ENCODE measurements at regions not wholly inside any gene's neighbourhood (a gene's known extent, or its start where the extent isn't known, plus 50 kb on each side); places are given as distances from the start of the nearest gene placed in this dataset.

DNA sequence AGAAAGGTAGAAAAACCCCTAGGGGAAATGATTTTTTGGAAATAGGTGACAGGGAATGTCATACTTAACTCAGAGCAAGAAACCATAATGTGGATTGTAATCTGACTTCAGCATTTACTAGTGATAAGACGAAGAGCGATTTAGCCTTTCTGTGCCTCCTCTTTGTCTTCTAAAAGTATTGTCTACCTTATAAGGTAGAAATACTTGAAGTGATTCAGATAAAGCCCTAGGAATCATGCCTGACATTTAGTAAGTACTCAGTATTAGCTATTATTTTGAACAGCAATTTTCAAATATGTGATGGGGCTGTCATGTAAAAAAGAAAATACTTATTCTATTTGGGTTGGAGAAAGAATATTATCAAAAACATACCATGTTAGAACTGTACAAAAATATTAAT, 525.9 kb upstream of the EYS start:
- Histone ChIP-seq H3K9ac (no peak overlapping the region), H3K36me3 (no peaks in the 10 kb centered on the region), H3K4me1 (no peaks in the 10 kb centered on the region), H3K27me3 (no peaks in the 10 kb centered on the region), H3K4me3 (no peak overlapping the region), H3K9me3 (replicated peaks in 1 of 11) (no peaks in the 10 kb centered on the region), H3K4me2 (no peak overlapping the region), H4K20me1 (no peaks in the 10 kb centered on the region), H3K27ac (no peak overlapping the region)
- TF ChIP-seq Cebpa-rat (IDR thresholded peaks at IDR 0.05), result no peak

DNA sequence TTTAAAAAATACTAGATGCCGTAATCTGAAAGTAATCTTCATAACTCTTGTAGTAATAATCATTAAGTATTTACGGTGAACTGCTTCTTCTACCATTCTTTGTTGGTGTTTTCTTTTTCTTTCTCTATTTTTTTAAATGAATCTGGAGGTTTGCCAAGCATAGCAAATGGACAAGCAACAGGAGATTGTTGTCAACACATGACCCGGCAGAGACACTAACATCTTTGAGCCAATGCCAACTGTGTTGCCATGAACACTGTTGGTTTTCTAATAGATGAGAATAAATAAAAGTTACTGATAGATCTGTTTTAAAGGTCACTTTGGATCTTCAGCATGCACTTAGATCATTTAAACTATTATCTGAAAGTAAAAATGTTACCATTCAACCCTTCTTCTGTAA, 523.6 kb upstream of the EYS start:
- Histone ChIP-seq H3K9ac (no peak overlapping the region), H3K9me3 (replicated peaks in 1 of 11) (no peaks in the 10 kb centered on the region), H3K36me3 (no peaks in the 10 kb centered on the region), H4K20me1 (no peaks in the 10 kb centered on the region), H3K4me3 (no peak overlapping the region), H3K4me2 (no peak overlapping the region), H3K4me1 (no peaks in the 10 kb centered on the region), H3K27ac (no peak overlapping the region), H3K27me3 (no peaks in the 10 kb centered on the region)
- TF ChIP-seq Cebpa-rat (IDR thresholded peaks at IDR 0.05), result no peak

DNA sequence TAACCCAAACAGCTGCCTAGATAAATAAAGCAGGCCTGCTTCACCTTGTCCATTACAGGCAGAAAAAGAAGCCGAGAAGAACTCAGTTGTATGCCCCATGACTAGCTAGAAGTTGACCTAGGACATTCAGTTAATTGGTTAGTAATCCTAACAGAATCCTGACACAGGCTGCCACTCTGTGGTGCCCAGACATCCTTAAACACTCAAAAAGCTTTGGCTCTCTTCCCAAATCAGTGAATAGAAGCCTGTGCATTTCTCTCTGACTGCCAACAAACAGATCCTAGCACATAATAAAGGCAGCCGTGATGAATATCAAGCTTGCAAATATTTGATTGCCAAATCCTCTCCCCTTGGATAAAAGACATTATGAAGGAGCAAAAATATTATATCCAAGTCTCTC, 519.1 kb upstream of the EYS start:
- Histone ChIP-seq H3K4me2 (no peak overlapping the region), H3K9me3 (replicated peaks in 1 of 11) (no peaks in the 10 kb centered on the region), H3K27ac (no peak overlapping the region), H3K4me1 (no peaks in the 10 kb centered on the region), H3K9ac (no peak overlapping the region), H3K36me3 (no peaks in the 10 kb centered on the region), H3K27me3 (no peaks in the 10 kb centered on the region), H4K20me1 (no peaks in the 10 kb centered on the region), H3K4me3 (no peak overlapping the region)
- no peak for TF ChIP-seq Cebpa-rat (IDR thresholded peaks at IDR 0.05)

DNA sequence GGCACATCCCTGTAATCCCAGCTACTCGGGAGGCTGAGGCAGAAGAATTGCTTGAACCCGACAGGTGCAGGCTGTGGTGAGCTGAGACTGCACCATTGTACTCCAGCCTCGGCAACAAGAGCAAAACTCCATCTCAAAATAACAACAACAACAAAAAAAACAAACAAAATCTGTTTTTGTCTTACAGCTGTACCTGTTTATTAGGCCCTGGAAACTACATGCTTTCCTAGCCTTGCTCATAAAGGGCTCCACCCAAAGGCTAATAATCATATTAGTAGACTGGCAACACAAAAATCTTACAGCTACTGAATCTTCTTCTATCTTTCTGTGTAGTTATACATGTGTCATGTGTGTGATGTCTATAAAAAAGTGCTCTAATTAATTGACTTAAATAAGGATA, 503.9 kb upstream of the EYS start:
- no peaks in the 10 kb centered on the region for H4K20me1 ChIP-seq
- no peak overlapping the region for H3K27ac ChIP-seq
- no peaks in the 10 kb centered on the region for H3K27me3 ChIP-seq
- H3K4me2 ChIP-seq, result no peak overlapping the region
- H3K9ac ChIP-seq, result no peak overlapping the region
- no peak for TF ChIP-seq Cebpa-rat (IDR thresholded peaks at IDR 0.05)
- H3K4me1 ChIP-seq, result no peaks in the 10 kb centered on the region
- no peaks in the 10 kb centered on the region for H3K36me3 ChIP-seq
- H3K4me3 ChIP-seq, result no peak overlapping the region
- peaks cover 42 to 69% (median 53%) of the 10 kb centered on the region in 11 experiments for H3K9me3 ChIP-seq (replicated peaks in 1 of 11)

DNA sequence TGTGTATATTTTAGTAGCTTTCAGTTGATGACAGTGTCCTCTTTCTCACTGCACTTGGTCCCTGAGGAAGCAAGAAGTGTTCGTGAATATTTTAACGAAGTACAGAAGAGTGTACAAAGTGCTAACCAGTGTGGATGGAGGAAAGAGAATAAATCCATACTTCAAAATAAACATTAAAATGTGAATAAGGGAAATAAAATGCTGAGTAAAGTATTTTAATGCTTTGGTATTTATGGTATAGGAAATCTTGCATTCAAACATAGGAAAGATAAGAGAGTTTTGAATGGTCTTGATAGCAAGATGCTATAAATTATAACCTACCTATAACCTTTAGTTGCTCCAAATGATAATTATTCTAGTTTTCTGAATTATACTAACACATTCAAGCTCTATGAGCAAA, 493.4 kb upstream of the EYS start:
- Histone ChIP-seq H3K9ac (no peak overlapping the region), H3K27ac (no peak overlapping the region), H3K27me3 (no peaks in the 10 kb centered on the region), H3K36me3 (no peaks in the 10 kb centered on the region), H3K4me3 (no peak overlapping the region), H3K9me3 (replicated peaks in 1 of 11) (peaks cover 8 to 16% (median 12%) of the 10 kb centered on the region in 11 experiments; a peak in 21 of 22 replicates), H4K20me1 (no peaks in the 10 kb centered on the region), H3K4me1 (no peaks in the 10 kb centered on the region), H3K4me2 (no peak overlapping the region)
- TF ChIP-seq Cebpa-rat (IDR thresholded peaks at IDR 0.05), result no peak

DNA sequence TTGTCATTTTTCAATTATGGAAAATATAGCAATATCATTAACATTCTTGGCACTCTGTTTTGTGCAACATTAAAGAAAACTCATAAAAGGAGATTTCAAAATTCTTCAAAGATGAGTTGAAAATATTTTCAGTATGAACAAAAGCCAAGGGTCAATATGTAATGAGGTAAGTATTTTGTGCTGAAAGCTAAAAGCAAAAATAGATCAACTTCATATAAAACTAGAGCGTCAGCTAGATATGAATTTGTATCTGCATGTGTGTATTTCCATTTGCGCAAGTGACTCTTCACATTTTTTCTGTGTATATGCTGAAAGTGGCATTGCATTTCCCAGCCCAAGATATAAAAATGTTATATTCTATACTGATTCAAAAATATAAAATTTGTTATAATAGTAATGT, 492.1 kb upstream of the EYS start:
- H3K36me3 ChIP-seq, result no peaks in the 10 kb centered on the region
- TF ChIP-seq Cebpa-rat (IDR thresholded peaks at IDR 0.05), result no peak
- H3K4me3 ChIP-seq, result no peak overlapping the region
- H3K9me3 ChIP-seq (replicated peaks in 1 of 11), result peaks cover 8 to 16% (median 12%) of the 10 kb centered on the region in 11 experiments; a peak in 21 of 22 replicates
- H4K20me1 ChIP-seq, result no peaks in the 10 kb centered on the region
- H3K27ac ChIP-seq, result no peak overlapping the region
- no peaks in the 10 kb centered on the region for H3K27me3 ChIP-seq
- no peaks in the 10 kb centered on the region for H3K4me1 ChIP-seq
- no peak overlapping the region for H3K4me2 ChIP-seq
- no peak overlapping the region for H3K9ac ChIP-seq

DNA sequence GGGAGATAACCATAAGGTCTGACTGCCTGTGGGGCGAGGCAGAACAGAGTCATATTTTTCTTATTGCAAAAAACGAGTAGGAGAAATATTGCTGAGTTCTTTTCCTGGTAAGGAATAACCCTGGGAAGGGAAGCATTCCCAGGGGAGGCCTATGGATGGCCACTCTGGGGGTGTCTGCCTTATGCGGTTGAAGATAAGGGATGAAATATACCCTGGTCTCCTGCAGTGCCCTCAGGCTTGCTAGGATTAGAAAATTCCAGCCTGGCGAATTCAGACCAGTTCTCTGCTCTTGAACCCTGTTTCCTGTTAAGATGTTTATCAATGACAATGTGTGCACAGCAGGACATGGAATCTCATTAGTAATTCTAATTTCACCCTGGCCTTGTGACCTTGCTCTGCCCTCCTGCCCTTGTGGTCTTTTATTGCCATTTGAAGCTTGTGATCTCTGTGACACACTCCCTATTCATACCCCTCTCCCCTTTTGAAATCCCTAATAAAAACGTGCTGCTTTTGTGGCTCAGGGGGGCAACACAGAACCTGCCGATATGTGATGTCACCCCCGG, 491.1 kb upstream of the EYS start:
- Histone ChIP-seq H4K20me1 (no peaks in the 10 kb centered on the region), H3K27ac (no peak overlapping the region), H3K27me3 (no peaks in the 10 kb centered on the region), H3K36me3 (no peaks in the 10 kb centered on the region), H3K4me1 (no peaks in the 10 kb centered on the region), H3K9ac (no peak overlapping the region), H3K4me2 (no peak overlapping the region), H3K4me3 (no peak overlapping the region), H3K9me3 (replicated peaks in 1 of 11) (peaks cover 8 to 14% (median 11%) of the 10 kb centered on the region in 11 experiments; a peak in 21 of 22 replicates)
- TF ChIP-seq Cebpa-rat (IDR thresholded peaks at IDR 0.05), result no peak

DNA sequence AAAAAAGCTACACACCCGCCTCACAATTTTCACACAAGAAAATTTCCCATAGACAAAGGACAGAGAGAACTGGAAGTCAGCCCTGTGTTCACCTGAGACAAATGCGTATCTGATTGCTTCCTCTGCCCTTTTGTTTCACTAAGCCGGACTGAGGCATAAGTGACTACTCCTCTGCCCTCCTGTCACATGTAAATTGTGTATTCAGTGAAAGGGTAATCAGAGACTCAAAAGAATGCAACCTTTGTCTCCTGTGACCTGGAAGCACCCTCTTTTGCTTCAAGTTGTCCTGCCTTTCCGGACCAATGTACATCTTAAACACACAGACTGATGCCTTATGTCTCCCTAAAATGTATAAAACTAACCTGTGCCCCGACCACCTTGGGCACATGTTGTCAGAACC, 483.8 kb upstream of the EYS start:
- H3K27ac ChIP-seq, result no peak overlapping the region
- H3K4me3 ChIP-seq, result no peak overlapping the region
- H3K27me3 ChIP-seq, result no peaks in the 10 kb centered on the region
- TF ChIP-seq Cebpa-rat (IDR thresholded peaks at IDR 0.05), result no peak
- peaks cover 0 to 7% (median 5%) of the 10 kb centered on the region in 11 experiments; a peak in 14 of 22 replicates for H3K9me3 ChIP-seq (replicated peaks in 1 of 11)
- no peak overlapping the region for H3K4me2 ChIP-seq
- no peak overlapping the region for H3K9ac ChIP-seq
- H3K4me1 ChIP-seq, result no peaks in the 10 kb centered on the region
- H3K36me3 ChIP-seq, result no peaks in the 10 kb centered on the region
- H4K20me1 ChIP-seq, result no peaks in the 10 kb centered on the region

DNA sequence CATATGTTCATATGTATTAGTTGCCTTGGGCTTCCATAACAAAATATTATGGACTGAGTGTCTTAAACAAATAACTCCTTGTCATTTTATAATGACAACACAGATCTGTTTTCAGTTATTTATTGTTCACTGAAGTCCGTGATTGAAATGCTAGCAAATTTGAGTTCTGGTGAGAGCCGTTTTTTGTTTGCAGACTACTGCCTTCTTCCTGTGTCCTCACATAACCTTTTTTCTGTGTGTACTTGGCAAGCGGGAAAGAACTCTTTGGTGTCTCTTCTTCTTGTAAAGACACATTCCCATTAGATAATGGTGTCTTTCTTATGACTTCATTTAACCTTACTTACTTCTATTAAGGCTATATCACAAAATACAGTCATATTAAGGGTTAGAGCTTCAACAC, 482.9 kb upstream of the EYS start:
- H3K9ac ChIP-seq, result no peak overlapping the region
- H3K36me3 ChIP-seq, result no peaks in the 10 kb centered on the region
- no peak overlapping the region for H3K4me3 ChIP-seq
- no peaks in the 10 kb centered on the region for H3K4me1 ChIP-seq
- no peaks in the 10 kb centered on the region for H4K20me1 ChIP-seq
- no peak overlapping the region for H3K4me2 ChIP-seq
- no peak overlapping the region for H3K27ac ChIP-seq
- peaks cover 0 to 7% (median 5%) of the 10 kb centered on the region in 11 experiments; a peak in 14 of 22 replicates for H3K9me3 ChIP-seq (replicated peaks in 1 of 11)
- no peak for TF ChIP-seq Cebpa-rat (IDR thresholded peaks at IDR 0.05)
- no peaks in the 10 kb centered on the region for H3K27me3 ChIP-seq

DNA sequence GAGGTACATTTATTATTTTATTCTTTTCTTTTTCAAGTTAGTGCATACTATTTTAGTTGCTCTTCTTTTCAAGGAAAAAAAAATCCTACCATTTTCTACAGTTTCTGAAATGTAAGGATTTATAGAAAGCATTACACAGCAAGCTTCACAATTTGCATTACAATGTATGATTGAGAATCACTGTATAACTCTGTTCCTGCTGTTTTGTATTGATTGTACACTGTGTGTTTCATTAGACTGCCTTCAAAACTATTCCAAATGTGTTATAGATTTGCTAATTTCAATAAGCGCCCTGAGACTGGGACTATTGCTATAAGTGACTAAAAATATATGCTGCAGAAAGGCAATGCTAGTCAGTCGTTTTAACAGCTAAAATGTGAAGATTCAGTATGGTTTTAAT, 479.7 kb upstream of the EYS start:
- H3K27ac ChIP-seq, result no peak overlapping the region
- H3K4me3 ChIP-seq, result no peak overlapping the region
- no peaks in the 10 kb centered on the region for H3K36me3 ChIP-seq
- peaks cover 0 to 7% (median 5%) of the 10 kb centered on the region in 11 experiments; a peak in 14 of 22 replicates for H3K9me3 ChIP-seq (replicated peaks in 1 of 11)
- H3K9ac ChIP-seq, result no peak overlapping the region
- H3K4me2 ChIP-seq, result no peak overlapping the region
- no peaks in the 10 kb centered on the region for H3K27me3 ChIP-seq
- H3K4me1 ChIP-seq, result no peaks in the 10 kb centered on the region
- H4K20me1 ChIP-seq, result no peaks in the 10 kb centered on the region
- no peak for TF ChIP-seq Cebpa-rat (IDR thresholded peaks at IDR 0.05)
